Bronchial epithelial cell (primary cell): ENCODE measurements at regions not wholly inside any gene's neighbourhood (a gene's known extent, or its start where the extent isn't known, plus 50 kb on each side); places are given as distances from the start of the nearest gene placed in this dataset.
"Not testable (repeated sequence)": the region's sequence is repeated elsewhere in the genome, so short reads cannot be mapped to it uniquely, and the experiment has no call there.

Experiments used
- DNase-seq: peaks from one replicate; pipeline ENCODE4 v3.0.0-alpha.2; 2010; ENCODE audit warnings: low read depth
- FAIRE-seq: peaks from 2 replicates; lab custom pipeline; 2011; peaks lifted over from hg19 to GRCh38; lab: Jason Lieb, UNC
- H3K27me3 ChIP-seq: 2 replicates; pipeline ENCODE4 v1.5.1; 2011; ENCODE audit warnings: low read length; ENCODE audit not compliant: control insufficient read depth, insufficient read depth
- H3K36me3 ChIP-seq: 2 replicates; pipeline ENCODE4 v1.5.1; 2011; ENCODE audit warnings: low read length; ENCODE audit not compliant: control insufficient read depth, insufficient read depth
- H3K4me3 ChIP-seq: 2 replicates; pipeline ENCODE4 v1.5.1; 2011; ENCODE audit warnings: mild to moderate bottlenecking, low read depth, low read length, control low read depth
- TF ChIP-seq, protein P1 (sequence below): IDR thresholded peaks from 2 replicates; pipeline ENCODE4 v1.5.1; 2011; ENCODE audit warnings: mild to moderate bottlenecking, moderate library complexity, low read length, control low read depth, inconsistent platforms; ENCODE audit not compliant: insufficient read depth, severe bottlenecking

DNA sequence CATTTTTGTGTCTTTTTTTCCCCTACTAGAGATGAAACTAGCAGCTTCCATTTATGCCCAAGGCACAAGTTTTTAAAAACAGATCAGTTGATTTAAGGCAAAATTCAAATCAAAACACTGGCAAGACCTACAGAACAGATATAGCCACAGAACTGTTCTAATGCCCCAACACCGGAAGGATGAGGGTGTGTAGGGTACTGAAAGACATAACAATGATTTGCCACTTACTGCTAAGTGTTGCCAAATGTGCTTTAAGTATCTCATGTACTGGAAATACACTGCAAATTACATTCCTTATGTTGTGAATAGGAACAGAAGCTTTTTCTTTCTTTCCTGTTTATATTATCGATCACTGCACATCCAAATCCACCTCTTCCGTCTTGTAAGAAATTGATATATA lies 189.0 kb downstream of the CETN3 start:
- TF ChIP-seq, protein P1, sequence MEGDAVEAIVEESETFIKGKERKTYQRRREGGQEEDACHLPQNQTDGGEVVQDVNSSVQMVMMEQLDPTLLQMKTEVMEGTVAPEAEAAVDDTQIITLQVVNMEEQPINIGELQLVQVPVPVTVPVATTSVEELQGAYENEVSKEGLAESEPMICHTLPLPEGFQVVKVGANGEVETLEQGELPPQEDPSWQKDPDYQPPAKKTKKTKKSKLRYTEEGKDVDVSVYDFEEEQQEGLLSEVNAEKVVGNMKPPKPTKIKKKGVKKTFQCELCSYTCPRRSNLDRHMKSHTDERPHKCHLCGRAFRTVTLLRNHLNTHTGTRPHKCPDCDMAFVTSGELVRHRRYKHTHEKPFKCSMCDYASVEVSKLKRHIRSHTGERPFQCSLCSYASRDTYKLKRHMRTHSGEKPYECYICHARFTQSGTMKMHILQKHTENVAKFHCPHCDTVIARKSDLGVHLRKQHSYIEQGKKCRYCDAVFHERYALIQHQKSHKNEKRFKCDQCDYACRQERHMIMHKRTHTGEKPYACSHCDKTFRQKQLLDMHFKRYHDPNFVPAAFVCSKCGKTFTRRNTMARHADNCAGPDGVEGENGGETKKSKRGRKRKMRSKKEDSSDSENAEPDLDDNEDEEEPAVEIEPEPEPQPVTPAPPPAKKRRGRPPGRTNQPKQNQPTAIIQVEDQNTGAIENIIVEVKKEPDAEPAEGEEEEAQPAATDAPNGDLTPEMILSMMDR = no peak
- DNase-seq (no peak), FAIRE-seq (no peak)

GRCh38 chr5:90214991-90215390 lies 194.6 kb downstream of the CETN3 start:
- DNase-seq = no peak

More for the DNA sequence above, 189.0 kb downstream of the CETN3 start:
- Histone ChIP-seq H3K36me3 (no peaks in the 10 kb centered on the region), H3K4me3 (no peak overlapping the region), H3K27me3 (no peaks in the 10 kb centered on the region)

DNA sequence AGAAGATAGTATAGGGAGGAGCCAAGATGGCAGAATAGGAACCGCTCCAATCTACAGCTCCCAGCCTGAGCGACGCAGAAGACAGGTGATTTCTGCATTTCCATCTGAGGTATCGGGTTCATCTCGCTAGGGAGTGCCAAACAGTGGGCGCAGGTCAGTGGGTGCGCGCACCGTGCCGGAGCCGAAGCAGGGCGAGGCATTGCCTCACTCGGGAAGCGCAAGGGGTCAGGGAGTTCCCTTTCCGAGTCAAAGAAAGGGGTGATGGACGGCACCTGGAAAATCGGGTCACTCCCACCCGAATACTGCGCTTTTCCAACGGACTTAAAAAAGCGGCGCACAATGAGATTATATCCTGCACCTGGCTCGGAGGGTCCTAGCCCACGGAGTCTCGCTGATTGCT lies 201.2 kb downstream of the CETN3 start:
- FAIRE-seq, H3K36me3 ChIP-seq, H3K4me3 ChIP-seq, DNase-seq, H3K27me3 ChIP-seq: not testable (repeated sequence)

More at GRCh38 chr5:90214991-90215390, 194.6 kb downstream of the CETN3 start:
- Histone ChIP-seq H3K4me3 (no peak overlapping the region), H3K27me3 (no peaks in the 10 kb centered on the region), H3K36me3 (no peaks in the 10 kb centered on the region)
- TF ChIP-seq, protein P1 = no peak
- FAIRE-seq = no peak

GRCh38 chr5:90201923-90202322 lies 207.6 kb downstream of the CETN3 start:
- TF ChIP-seq, protein P1 = no peak
- DNase-seq (peak; percentile 94), FAIRE-seq (no peak)
- no peaks in the 10 kb centered on the region for H3K36me3 ChIP-seq
- H3K27me3 ChIP-seq = no peaks in the 10 kb centered on the region
- no peak overlapping the region for H3K4me3 ChIP-seq

DNA sequence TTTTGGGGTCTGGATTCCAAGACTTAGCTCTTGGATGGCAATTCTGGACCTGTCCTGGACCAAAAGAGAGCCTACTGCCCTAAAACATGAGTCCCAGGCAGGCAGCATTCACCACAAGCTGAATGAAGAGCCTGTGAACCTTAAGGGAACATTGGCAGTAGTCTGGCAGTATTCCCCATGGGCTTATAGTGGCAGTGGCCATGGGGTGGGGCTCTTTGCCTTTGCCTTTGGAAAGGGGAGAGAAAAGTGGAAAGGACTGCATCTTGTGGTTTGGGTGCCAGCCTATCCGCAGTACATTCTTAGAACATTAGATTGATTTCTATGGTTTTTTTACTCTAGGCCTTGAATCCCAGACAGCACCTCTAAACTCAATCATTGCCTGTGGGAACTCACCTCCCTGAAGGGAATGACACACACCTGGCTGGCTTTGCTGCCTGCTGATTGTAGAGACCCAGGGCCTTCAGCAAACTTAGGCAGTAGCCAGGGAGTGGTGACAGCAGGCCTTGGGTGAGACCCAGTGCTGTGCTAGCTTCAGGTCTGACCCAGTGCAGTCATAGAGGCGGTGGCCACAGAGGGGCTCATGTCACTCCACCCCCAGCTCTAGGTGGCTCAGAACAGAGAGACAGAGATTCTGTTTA lies 216.3 kb downstream of the CETN3 start:
- no peak for FAIRE-seq
- H3K27me3 ChIP-seq = no peaks in the 10 kb centered on the region
- DNase-seq = no peak
- H3K4me3 ChIP-seq = no peak overlapping the region
- TF ChIP-seq, protein P1 = no peak
- H3K36me3 ChIP-seq = no peaks in the 10 kb centered on the region

DNA sequence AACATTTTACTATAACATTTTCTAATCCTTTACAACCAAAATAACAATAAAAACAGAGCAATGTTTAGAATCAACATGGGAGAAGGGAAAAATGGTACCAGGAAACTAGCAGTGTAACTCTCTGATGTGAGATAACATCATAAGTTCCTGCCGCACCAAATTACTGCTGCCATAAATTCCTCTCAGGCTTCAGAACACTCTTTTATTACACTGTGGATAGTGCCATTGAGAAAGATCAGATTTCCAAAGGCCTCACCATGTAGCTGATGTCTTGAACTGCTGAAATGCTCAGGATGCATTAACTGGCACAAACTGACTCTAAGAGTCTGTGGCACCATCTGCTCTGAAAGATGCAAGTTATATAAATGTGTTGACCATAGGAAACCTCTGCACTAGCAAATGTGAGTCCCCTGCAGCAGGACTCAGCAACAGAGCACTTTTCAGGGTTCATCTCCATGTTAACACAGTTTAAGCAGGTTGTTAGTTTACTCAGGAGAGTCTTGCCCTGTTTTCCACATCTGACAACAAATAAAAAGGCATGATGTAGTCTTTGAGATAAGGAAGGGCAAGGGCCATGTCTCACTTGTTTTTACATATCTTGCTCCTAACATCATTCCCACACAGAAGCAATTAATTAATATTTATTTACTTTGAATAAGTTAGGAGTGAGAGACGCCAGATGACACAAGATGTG lies 218.1 kb downstream of the CETN3 start:
- Histone ChIP-seq H3K4me3 (no peak overlapping the region), H3K36me3 (no peaks in the 10 kb centered on the region), H3K27me3 (no peaks in the 10 kb centered on the region)
- DNase-seq (no peak), FAIRE-seq (no peak)
- TF ChIP-seq, protein P1 = no peak
